Body of pancreas (tissue), 4 donors: ENCODE measurements at regions not wholly inside any gene's neighbourhood (a gene's known extent, or its start where the extent isn't known, plus 50 kb on each side); places are given as distances from the start of the nearest gene placed in this dataset.

Source experiments
- ATAC-seq: fragments of 150-250 bp; one replicate; pipeline ENCODE4 v1.9.1; 2016
- DNase-seq, 4 donors: peaks; one replicate each; pipeline ENCODE4 v3.0.0-alpha.2; 2019
- H3K27ac ChIP-seq, 4 donors: fragments of 200-600 bp; sonication (generic); 1 replicate in 3 of 4; 2 replicates in 1 of 4; pipeline versions ENCODE4 v1.5.1 to v1.6.1; 2016 to 2019; ENCODE audit warnings: mild to moderate bottlenecking in 1 of 4, mixed read lengths in 1 of 4, moderate library complexity in 1 of 4
- H3K27me3 ChIP-seq, 2 donors: fragments of 200-600 bp; sonication (generic); one replicate each; pipeline ENCODE4 v1.6.0; 2016; ENCODE audit warnings: mild to moderate bottlenecking in 1 of 2
- H3K36me3 ChIP-seq, 2 donors: fragments of 200-600 bp; sonication (generic); replicated peaks in 1 of 2; 2 replicates each; pipeline ENCODE4 v1.5.1; 2016; ENCODE audit warnings: low read depth in 2 of 2; ENCODE audit not compliant: insufficient read depth in 1 of 2
- H3K4me1 ChIP-seq: fragments of 200-600 bp; sonication (generic); one replicate; pipeline ENCODE4 v1.6.0; 2016
- H3K4me3 ChIP-seq, 2 donors: fragments of 200-600 bp; sonication (generic); 1 replicate in 1 of 2; 2 replicates in 1 of 2; pipeline ENCODE4 v1.5.1; 2016 to 2019
- H3K9me3 ChIP-seq, 3 donors: fragments of 200-600 bp; sonication (generic); 1 replicate in 2 of 3; 2 replicates in 1 of 3; pipeline ENCODE4 v1.5.1; 2016
- CTCF ChIP-seq, 7 experiments: fragments of 450-650 bp in 4 of 7; fragments of 200-600 bp in 3 of 7; sonication (generic) in 3 of 7; IDR thresholded peaks; one replicate each; pipeline ENCODE4 v1.5.1; 2016 to 2019; ENCODE audit warnings: antibody characterized with exemption in 7 of 7
- POLR2A ChIP-seq, 3 donors: fragments of 450-650 bp; IDR thresholded peaks; one replicate each; pipeline ENCODE4 v1.6.1; 2016; ENCODE audit warnings: antibody characterized with exemption in 3 of 3, mild to moderate bottlenecking in 2 of 3
- WGBS, 2 donors: methylation state at CpG; one replicate each; pipeline ENCODE4 v1.1.5; 2017; 5-methylcytosine and 5-hydroxymethylcytosine counted together
- intact Hi-C: fragments of 100-400 bp; cut with DNase I; formaldehyde crosslinking; loops from one replicate; pipeline ENCODE4 v1.15.1; 2023

- Histone ChIP-seq H3K9me3 (no peaks in the 10 kb centered on the region), H3K4me1 (no peaks in the 10 kb centered on the region), H3K27me3 (no peaks in the 10 kb centered on the region), H3K4me3 (no peak overlapping the region), H3K27ac (no peak overlapping the region), H3K36me3 (no peaks in the 10 kb centered on the region)
- 74 to 90% methylated on average over 3 to 9 of the region's 9 CpGs for WGBS, 2 donors
- TF ChIP-seq CTCF (IDR thresholded peaks at IDR 0.05), result no peak
- TF ChIP-seq POLR2A (IDR thresholded peaks at IDR 0.05), result no peak
- intact Hi-C loops, result no loop called here
- no peak for ATAC-seq
- DNase-seq, result no peak
Measured at GRCh38 chr12:111194703-111195051, 174.2 kb downstream of the PHETA1 start.

DNA sequence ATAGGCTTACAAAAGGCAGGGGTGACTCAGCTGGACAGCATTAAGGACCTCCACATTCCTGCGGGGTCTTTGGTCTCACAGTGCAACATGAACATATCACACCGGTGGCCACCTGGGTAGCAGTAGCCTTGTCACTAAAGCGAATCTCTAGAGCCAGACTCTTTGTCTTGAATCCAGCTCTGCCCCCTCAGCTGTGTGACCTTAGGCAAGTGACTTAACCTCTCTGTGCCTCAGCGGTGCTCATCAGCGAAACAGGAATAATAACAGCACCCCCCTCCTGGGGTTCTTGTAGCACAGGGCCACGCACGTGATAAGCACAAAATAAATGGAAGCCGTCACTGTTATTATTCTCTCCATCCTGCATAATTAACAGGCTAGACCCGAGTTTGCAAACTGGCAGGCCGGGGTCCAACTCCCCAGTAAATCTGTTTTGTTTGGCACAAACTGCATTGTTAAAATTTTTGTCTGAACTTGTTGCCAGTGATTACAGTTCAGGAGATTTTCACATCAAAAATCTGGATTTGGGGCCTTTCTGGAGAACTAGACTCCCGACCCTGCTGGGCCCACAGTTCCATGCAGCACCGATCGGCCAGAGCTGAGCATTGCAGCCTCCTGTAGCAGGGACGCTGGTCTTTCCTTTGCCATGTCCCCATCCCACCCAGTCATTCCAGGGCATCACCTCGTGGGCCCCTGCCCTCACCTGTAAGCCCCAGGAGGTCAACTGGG lies 174.8 kb downstream of the PHETA1 start:
- TF ChIP-seq CTCF (IDR thresholded peaks at IDR 0.05) (no peak), POLR2A (IDR thresholded peaks at IDR 0.05) (no peak)
- H3K27me3 ChIP-seq, result no peaks in the 10 kb centered on the region
- no peak overlapping the region for H3K27ac ChIP-seq
- DNase-seq (no peak), ATAC-seq (no peak)
- intact Hi-C loops, result no loop called here
- no peaks in the 10 kb centered on the region for H3K4me1 ChIP-seq
- WGBS, 2 donors, result 75 to 78% methylated on average over 13 to 15 of the region's 15 CpGs
- H3K36me3 ChIP-seq, result no peaks in the 10 kb centered on the region
- no peaks in the 10 kb centered on the region for H3K9me3 ChIP-seq
- H3K4me3 ChIP-seq, result no peak overlapping the region

DNA sequence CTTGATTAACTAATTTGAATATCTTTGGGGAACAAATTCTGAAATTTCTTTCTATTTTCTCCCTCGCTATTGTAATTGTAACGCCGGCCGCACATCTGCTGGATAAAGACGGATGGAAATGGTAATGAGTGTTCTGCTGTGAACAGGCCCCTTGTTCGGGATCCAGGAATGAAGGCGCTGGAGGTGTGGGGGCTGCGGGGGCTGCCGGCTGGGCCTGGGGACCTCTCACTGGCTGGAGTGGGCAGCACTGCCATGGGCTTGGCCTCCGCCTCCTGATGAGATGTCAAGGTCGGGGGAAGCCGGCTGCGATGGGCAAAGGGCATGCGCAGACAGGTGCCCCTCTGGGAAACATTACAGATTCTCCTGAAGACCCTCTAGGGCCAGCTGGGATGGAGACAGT lies 175.4 kb downstream of the PHETA1 start:
- 62 to 68% methylated on average over 11 to 13 of the region's 14 CpGs for WGBS, 2 donors
- TF ChIP-seq CTCF (IDR thresholded peaks at IDR 0.05), result no peak
- no peak for TF ChIP-seq POLR2A (IDR thresholded peaks at IDR 0.05)
- Histone ChIP-seq H3K36me3 (no peaks in the 10 kb centered on the region), H3K4me3 (no peak overlapping the region), H3K27me3 (no peaks in the 10 kb centered on the region), H3K27ac (no peak overlapping the region), H3K9me3 (no peaks in the 10 kb centered on the region), H3K4me1 (no peaks in the 10 kb centered on the region)
- DNase-seq, result no peak
- intact Hi-C loops, result no loop called here
- no peak for ATAC-seq

GRCh38 chr12:111193067-111193466 lies 175.8 kb downstream of the PHETA1 start:
- DNase-seq (no peak), ATAC-seq (no peak)
- no peaks in the 10 kb centered on the region for H3K9me3 ChIP-seq
- intact Hi-C loops, result no loop called here
- WGBS, 2 donors, result 82 to 84% methylated on average over 8 of the region's 8 CpGs
- no peak overlapping the region for H3K4me3 ChIP-seq
- no peaks in the 10 kb centered on the region for H3K36me3 ChIP-seq
- no peaks in the 10 kb centered on the region for H3K4me1 ChIP-seq
- TF ChIP-seq CTCF (IDR thresholded peaks at IDR 0.05) (no peak), POLR2A (IDR thresholded peaks at IDR 0.05) (no peak)
- H3K27ac ChIP-seq, result no peak overlapping the region
- no peaks in the 10 kb centered on the region for H3K27me3 ChIP-seq

DNA sequence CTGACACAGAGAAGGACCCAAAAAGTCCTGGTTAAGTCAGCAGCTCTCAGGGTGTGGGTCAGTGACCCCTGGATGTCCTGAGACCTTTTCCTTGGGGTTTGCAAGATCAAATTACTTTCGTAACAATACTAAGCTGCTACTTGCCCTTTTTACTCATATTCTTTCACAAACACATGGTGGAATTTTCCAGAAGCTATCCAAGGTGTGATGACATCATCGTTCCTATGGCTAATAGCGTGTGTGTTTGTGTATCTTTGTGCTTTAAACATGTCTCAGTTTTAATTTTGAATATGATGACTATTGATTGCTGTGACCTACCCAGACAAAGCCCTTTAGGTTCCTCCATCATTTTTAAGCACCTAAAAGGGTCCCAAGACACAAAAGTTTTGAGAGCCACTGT lies 176.2 kb downstream of the PHETA1 start:
- no peak for TF ChIP-seq CTCF (IDR thresholded peaks at IDR 0.05)
- TF ChIP-seq POLR2A (IDR thresholded peaks at IDR 0.05), result no peak
- WGBS, 2 donors, result 56 to 62% methylated on average over 3 of the region's 3 CpGs
- intact Hi-C loops, result no loop called here
- H3K36me3 ChIP-seq, result no peaks in the 10 kb centered on the region
- no peaks in the 10 kb centered on the region for H3K27me3 ChIP-seq
- DNase-seq (no peak), ATAC-seq (no peak)
- H3K4me3 ChIP-seq, result no peak overlapping the region
- no peaks in the 10 kb centered on the region for H3K9me3 ChIP-seq
- H3K4me1 ChIP-seq, result no peaks in the 10 kb centered on the region
- H3K27ac ChIP-seq, result no peak overlapping the region
